NCI-H345 treated with DMSO at 0.1 percent for 48 hours (cell line): ENCODE measurements at regions not wholly inside any gene's neighbourhood (a gene's known extent, or its start where the extent isn't known, plus 50 kb on each side); places are given as distances from the start of the nearest gene placed in this dataset.

Source experiments
- DNase-seq: peaks from one replicate; lab custom pipeline; 2025; ENCODE audit not compliant: unreplicated experiment; lab: John Stamatoyannopoulos, UW

DNA sequence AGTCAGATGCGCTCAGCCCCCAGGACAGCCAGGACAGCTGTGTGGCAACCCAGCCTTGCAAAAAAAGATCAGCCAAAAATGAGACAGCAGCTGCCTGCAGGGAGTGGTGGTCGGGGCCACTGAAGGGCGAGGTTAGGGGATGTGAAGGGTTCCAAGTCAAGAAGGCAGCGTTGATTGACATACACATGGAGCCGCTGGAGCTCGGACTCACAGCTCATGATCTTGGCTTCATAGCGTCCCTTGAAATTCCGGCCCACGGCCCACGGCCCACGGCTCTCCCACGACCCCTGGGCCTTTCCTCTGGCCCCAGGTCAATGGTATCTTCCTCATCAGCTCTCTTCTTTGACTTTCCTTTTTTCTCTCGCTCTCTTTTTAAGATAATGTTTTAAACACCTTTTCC is 390.0 kb upstream of the IRX4 start:
- DNase-seq = no peak

DNA sequence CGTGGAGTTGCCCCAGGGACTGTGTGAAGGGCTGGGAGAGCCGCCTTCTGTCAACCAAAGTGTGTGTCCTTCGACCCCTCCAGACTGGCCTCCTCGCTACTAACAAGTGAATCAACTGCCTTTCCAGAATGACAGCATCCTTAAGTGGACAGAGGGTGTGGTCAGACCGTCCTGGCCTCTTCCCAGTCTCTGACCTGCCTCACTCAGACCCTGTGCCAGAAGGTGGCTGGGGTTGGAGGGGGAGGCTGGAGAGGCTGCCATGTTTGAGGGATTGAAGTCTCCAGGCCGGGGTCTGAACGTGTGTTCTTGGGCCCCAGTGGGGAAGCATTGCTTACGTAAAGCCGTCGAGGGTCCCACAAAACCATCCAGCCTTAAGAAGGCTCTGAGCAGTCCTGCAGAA is 389.3 kb upstream of the IRX4 start:
- no peak for DNase-seq

DNA sequence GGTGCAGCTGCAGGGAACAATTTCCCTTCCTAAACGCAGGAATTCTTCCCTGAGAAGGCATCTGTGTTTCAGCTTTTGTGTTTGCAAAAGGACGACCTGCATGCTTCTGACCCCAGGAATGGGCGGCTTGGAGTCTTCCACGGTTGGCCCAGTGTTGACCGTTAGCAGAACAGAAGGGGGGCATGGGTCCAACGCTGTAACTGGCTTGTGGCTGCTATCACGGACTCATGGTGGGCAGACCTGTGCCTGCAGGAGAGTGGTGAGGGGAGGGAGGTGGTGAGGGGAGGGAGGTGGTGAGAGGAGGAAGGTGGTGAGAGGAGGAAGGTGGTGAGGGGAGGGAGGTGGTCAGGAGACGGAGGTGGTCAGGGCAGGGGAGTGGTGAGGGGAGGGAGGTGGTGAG is 388.6 kb upstream of the IRX4 start:
- no peak for DNase-seq

DNA sequence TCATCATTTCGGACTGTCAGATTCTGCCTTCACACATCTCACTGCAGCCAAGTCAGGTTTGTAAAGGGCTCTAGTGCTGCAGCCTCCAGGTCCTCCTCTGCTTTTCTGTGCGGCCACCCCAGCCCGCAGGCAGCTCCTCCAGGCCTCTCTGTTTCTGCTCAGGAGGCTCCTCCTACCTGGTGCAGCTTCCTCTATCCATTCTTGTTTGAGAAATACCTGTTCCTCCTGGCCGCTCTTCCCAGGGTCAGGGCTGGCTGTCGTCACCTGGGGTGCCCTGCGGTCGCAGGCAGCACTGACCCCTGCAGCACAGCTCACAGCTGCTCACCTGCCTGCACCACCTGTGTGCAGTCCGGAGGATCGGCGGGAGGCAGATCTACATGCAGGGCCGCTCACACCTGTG is 387.7 kb upstream of the IRX4 start:
- DNase-seq = no peak

DNA sequence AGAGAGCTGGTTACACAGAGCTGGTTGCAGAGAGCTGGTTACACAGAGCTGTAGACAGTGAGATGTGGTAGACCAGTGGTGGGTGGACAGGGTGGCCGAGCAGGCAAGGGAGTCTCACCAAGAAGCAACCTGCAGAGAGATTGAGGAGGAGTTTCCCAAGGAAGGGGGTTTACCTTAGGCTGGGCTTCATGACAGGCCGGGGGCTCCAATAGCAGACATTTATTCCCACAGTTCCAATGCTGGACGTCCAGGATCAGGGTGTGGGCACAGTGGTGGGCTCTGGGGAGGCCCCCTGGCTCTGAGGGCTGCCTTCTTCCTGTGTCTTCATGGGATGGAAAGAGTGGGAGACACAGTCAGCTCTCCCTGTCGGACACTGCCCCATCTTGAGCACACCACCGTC is 386.9 kb upstream of the IRX4 start:
- DNase-seq = no peak

DNA sequence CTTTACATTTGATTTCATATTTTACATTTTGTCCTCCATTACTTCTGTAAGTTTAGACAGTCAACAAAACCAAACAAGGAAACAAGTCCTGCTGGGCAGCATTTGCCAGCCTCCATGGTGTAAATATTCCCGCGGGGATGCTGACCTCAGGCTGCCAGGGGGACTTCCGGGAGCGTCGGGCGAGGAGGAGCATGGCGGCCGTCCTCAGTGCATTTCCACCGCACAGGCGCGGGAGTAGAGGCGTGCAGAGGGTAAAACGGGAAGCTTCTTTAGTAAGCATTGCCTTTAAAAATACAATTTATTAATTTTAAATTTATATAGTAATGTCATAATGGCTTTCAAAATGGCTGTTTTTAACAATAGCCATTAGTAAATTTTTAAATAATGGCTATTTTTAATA is 385.3 kb upstream of the IRX4 start:
- DNase-seq = no peak

DNA sequence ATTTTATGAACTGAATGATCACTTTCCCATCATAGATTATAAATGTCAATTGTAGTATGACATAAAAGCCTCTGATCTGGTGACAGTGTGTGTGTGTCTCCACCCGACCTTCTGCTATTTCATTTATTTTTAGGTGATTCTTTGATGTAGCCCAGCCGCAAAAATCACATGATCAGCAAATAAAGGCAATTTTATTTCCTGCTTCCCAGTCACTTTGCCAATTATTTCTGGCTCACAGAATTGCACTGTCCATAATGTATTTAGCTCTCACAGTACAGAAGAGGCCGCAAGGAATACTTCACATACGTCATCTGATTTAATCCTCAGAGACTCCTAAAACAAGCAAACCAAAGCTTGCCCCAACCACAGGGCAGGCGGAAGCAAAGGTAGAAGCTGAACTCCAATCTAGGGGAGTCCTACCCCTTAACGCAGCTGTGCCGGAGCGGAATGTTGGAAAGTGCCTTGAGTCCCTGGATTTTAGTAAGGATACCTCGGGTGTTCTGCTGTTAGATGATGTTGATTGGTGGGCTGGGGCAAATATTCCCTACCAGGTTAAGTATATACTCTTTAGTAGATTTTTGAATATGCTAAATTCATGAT is 384.0 kb upstream of the IRX4 start:
- no peak for DNase-seq

DNA sequence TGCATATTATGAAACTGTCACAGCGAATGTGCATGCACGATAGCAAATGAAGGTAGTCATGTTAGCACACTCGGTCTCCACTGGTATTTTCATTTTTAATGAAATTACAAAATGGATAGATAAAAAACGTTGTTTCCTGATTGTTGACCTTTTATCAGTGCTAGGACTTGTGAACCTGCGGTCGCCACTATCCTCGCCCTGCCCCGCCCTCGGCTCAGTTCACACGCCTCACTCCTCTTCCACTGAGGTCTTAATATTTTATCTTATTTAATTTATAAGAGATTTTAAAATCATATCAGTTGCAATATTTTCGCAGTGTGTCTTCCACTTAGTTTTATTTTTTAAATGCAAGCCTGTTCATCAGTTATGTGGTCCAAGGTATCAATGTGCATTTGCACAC is 382.6 kb upstream of the IRX4 start:
- DNase-seq = no peak

DNA sequence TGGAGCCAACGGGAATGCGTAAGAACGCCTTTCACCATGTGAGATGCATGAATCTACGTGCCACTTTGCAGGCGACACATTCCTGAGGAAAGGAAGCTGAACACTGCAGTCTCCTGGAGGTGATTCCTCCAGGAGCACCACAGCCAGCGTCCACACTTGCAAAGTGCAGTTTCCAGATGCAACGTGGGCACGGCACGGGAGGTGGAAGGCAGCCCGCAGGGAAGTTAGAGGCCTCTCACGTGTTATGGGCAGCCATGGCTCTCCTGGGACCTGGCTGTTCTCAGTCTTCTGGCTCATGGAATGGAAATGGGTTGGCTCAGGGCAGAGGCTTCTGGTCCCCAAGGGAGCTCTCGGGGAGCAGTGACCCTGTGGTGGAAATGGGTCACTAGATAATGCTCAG is 381.0 kb upstream of the IRX4 start:
- DNase-seq = no peak

DNA sequence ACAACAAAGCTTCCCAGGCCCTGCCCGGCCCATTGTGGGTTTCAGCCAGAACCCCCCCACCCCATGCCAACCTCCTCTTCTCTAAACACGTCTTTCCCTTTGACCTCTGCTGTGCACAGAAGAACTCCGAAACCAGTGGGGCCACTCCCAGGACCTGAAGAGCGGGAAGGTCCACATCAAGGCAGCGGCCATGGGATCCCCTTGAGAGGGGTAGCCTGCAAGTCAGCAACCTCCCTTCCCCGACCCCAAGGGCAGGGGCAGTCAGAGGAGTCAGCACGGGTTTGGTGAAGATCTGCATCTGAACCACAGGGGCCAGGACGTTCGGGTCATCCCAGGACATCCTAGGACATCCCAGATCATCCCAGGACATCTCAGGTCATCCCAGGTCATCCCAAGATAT is 379.9 kb upstream of the IRX4 start:
- DNase-seq = no peak

DNA sequence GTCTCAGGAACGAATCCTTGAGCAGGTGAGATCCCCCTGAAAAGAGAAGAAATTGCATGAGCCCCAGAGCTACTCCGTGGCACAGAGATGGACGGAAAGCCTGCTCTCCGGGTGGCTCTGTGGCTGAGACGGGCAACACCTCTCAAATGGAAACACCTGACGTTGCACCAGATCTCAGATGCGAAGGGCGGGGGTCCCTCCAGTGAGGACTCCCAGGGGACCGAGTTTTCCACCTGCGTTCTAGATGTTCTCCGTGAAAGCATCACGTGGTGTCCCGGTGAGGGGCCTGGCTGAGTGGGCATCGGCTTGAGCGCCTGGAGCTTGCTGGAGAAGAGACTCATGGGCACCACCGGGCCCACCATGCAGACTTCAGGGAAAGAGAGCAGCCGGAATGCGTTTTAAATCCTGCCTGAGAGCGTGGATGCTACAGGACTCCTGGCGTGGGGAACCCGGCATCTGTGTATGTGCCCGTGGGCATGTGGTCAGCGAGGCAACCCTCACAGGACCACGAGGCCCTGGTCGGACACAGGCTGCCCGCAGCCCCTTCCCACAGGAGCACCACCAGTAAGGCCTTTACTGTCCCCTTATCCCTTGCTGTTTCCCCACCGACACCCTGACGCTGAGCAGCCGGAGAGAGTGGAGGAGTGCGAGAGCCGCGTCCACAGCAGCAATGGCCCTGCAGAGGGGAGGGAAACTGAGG is 378.4 kb upstream of the IRX4 start:
- DNase-seq = no peak

DNA sequence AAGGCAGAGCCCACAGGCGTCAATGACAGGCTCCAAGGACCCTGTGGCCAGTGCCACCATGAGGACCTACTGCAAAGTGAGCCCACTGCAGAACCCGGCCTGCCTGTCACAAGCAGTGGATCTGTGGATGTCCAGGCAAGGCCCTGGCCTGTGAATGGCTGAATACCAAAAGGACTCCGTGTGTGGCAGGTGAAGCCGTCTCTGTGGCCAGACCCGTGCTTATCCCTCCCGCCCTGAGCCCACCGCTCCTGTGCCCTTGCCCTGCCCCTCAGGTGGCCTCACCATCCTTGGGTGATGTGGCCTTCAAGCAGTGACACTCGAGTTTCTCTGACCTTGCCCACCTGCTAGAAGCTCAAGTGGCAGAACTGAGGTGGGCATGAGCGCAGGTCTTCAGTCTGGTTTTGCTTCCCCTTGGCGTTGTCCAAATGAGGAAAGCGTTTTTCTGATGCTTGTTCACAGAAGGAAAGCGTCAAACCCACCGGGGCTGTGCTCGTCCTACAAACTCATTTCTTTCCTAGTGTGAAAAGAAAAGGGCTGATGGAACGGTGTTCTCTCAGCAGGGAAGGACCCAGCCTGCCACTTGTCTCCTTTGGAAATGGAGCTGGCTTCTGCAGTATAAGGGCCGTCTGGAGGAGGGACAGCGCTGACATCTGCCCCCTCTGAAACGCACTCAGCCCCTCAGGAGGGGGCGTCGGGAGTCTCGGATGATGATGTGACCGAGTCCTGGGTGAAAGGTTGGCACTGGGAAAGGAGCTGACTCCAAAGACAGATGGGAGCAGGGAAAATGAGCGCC is 377.7 kb upstream of the IRX4 start:
- no peak for DNase-seq

DNA sequence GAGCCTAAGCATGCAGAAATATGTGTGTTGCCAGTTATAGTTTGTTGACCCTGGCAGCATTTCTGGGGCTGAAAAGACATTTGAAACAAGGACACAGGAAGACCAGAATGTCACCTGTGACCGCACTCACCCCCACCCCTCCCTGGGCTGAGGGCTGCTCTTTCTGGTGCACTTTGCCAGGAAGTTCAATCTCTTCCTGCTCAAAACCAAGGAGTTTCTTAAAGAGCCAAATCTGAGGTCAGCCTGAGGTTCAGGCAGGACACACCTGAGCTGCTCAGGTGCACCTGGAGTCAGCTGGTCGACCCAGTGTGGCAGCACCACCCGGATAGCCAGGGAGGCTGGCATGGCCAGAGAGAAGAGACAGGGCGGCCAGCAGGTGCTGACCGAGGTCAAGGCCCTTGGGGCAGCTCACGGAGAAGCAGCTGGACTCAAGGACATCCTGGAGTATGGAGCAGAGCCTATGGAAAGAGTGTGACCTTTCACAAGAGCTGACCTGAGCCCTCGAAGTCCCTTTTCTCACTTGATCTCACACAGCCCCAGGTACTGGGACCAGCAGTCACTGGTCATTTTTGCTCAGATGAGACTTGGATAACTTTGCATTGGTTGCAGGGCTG is 376.9 kb upstream of the IRX4 start:
- no peak for DNase-seq

DNA sequence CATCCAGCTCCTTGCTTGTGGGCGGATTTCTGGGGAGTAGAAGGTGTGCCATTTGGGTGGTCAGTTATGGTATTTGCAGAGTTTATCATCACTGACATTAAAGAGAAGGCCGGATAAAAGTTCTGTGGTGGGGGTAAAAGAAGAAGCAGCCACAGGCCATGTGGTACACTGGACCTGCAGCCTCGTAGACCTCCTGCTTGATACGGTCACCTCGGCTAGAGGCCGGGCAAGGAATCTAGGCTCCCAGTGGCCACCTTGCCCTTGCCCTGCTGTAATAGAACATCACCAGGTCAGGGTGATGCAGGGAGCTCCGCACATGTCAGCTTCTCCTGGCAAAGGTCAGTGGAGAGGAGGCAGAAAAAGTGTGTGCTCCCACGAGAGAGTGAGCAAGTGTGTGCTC is 376.1 kb upstream of the IRX4 start:
- DNase-seq = no peak

DNA sequence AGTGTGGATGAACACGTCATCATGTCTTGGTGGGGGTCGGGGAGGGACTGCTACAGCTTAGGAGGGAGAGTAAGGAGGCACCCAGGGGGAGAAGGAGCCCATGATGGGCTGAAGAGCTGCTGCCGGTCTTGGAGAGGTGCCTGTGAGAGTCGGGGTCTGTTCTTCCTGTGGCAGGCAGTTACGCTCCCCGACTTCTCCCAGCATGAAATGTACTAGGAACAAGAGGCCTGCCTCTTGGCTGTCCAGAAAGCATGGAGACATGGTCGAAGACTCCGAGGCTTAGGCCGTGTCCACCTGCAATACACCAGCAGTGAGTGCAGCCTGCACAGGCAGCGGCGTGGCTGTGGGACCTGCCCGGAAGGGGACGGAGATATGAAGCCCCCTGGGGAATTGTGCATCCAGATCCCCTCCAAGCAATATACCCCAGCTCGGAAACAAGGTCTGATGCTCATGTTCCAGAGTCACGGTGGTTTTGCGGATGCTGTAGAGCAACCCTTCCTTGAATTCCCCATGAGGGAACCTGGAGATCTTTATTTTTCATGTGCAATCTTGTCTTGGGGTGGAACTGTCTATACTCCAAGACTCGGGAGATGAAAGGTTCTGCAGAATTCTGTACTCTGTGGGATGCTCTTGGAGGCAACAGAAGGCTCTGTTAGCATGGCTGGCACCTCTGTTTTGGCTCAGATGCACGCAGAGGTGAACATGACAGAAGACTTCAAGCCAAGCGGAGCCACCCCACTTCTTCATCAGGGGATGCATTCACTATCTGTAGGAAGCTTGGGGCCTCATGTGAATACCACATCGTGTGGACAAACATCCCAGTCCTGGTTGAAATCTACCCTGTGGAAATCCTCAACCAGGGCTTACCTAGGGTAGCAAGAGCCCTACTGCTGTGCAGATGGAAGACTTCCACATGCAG is 374.9 kb upstream of the IRX4 start:
- no peak for DNase-seq

DNA sequence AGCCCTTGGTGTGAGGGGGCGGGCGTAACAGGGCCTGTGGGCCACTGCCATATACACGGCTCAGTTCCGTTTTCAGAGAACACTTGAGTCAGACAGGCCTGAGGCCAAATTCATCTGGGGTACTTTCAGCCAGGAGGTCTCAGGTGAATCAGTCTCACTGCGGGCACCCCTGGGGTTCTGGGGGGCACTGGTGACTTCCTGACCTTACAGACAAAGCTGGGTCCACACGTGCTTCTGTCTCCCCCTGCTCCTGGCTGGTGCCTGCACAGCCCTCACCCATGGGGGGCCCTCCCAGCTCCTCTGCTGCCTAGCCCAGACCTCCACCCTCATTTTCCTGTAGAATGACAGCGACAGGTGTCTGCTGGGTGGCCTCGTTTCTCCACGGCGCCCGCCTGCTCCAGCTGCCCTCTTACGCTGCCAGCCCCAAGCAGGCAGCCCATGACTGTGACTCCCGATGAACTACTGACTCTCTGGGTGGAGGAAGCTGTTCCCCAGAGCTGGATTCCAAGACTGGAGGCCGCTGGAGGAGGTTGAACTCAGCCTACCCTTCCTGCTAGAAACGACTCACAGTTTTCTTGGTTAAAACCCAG is 374.1 kb upstream of the IRX4 start:
- DNase-seq = no peak

DNA sequence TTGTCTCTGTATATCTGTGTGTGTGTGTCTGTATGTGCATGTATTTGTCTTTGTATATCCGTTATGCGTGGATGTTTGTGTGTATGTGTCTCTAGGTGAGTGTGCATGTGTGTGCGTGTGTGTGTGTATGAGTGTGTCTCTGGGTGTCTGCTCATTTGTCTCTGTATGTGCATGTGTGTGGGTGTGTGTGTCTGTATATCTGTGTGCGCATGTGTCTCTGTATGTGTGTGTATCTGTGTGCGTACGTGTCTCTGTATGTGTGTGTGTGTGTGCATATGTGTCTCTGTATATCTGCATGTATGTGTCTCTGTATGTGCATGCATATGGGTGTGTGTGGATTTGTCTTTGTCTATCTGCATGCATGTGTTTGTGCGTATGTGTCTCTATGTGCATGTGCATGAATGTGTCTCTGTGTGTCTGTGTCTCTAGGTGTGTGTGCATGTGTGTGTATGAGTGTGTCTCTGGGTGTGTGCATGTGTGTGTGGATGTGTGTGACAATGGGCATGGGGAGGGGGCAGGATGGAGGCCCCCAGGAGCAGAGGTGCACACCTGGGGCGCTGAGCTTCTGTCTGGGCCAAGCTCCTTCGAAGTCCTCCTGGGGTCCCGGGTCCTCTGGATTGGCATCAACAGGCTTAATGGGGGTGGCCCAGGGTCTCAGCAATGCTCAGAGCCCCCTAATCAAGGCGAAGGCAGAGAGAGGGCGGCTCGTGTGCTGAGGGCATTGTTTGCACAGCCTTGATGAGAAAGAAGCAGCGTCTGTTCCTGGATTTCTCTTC is 373.4 kb upstream of the IRX4 start:
- no peak for DNase-seq

DNA sequence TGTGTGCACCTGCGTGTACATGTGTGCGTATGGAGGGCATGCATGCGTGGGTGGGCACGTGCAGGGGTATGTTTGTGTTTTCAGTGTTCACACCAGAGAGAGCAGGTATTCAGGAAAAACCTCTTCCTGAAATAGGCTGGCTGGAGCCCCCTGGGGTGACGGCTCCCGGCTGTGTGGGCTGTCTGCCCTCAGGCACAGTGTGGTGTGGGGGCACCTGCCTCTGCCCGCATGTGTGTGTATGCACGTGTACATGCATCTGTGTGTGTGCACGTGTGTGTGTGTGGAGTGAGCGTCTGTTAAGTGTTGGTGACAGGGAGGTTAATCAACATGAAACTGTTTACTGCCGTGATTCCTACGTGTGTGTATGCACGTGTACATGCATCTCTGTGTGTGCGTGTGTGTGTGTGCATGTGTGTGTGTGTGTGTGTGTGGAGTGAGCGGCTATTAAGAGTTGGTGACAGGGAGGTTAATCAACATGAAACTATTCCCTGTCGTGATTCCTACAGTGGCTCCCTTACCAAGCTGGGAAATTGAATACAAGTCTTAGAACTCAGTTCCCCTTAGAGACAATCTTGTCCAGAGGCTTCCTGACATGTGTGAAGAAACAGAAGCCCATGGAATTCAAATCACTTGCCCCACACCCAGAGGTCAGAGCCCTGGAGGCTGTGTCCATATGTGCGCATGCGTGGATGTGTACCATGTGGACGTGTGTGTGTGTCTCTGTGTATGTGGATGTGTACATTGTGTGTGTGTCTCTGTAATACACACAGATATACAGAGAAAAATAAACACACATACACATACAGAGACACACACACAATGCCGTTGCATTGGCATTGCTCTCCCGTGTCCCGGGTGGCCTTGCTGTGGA is 372.4 kb upstream of the IRX4 start:
- no peak for DNase-seq

DNA sequence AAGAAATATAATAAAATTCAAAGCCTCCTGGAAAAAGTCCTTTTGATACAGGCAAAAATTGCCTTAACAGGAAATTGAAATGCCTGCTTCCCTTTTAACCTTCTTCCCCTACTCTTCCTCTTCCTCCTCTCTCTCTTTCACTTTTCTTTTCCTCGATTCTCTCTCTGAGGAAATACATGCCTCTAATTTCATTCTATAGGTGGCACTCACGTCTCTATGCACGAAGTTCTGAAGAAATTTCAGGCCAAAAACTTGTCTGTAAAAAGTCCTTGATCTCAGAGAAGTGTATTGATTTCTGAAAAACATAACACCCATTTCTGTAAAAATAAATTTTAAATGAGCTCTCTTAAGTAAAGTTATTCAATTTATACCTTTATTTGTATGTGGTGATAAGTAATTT is 371.7 kb upstream of the IRX4 start:
- DNase-seq = no peak
